ENCODE measurements at regions not wholly inside any gene's neighbourhood (a gene's known extent, or its start where the extent isn't known, plus 50 kb on each side); places are given as distances from the start of the nearest gene placed in this dataset.
"Not testable (repeated sequence)": the region's sequence is repeated elsewhere in the genome, so short reads cannot be mapped to it uniquely, and the experiment has no call there.

DNA sequence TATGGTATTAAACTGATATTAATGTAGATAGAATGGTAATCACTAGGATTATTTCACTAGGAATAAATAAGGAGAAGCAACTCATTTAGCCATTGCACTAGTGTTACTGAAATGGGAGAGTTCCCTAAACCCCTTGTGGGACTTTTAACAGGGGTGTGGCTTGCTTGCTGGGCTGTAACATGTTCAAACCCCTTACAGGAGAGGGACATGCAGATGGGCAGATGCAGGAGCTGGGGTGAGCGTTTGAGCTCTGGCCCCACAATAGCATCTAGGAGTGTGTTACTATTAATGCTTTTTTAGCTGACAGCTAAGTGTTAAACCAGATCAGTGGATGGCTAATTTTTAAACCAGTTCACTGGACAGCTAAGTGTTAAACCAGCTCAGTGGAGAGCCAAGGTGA is 89.3 kb upstream of the ST8SIA4 start:
- DNase-seq, result no peak

DNA sequence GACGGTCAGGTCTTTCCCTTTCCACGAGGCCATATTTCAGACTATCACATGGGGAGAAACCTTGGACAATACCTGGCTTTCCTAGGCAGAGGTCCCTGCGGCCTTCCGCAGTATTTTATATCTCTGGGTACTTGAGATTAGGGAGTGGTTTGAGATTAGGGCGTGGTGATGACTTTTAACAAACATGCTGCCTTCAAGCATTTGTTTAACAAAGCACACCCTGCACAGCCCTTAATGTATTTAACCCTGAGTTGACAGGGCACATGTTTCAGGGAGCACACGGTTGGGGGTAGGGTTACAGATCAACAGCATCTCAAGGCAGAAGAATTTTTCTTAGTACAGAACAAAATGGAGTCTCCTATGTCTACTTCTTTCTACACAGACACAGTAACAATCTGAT is 80.5 kb upstream of the ST8SIA4 start:
- not testable (repeated sequence) for DNase-seq

DNA sequence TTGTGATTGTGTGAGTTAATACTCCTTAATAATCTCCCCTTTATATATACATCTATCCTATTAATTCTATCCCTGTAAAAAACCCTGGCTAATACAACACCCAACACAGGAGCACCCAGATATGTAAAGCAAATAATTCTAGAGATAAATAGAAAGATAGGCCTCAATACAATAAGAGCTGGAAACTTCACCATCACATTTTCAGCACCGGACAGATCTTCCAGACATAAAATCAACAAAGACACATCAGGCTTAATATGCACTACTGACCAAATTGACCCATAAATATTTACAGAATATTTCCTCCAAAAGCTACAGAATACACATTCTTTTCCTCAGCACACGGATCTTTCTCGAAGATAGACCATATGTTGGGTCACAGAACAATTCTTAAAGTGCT is 71.0 kb upstream of the ST8SIA4 start:
- no peak for DNase-seq

DNA sequence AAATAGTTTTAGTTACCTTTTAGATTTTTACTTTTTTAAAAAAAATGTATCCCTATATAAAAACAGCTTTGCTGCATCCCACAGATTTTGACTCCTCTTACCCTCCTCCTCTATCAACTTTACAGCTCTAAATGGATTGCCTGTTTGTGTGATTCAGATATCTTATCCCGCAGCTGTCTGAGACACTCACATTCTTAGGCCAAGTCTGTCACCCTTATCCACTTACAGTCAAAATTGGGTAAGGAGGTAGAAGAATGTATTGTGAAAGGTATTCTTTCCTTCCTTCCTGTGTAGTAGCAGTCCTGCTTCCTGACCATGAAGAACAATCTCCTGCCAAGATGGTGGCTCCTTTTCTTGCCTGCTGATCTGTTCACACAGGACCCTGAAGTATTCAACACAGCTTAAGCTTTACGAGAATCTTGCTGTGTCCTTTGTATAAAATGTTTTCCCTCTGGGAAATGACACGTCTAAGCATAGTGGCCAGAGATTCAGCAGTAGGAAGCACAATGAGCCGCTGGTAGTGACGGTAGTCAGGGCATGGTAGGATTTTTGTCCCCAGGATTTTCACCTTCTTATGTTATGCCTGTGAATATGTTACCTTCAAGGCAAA is 67.7 kb upstream of the ST8SIA4 start:
- DNase-seq, result no peak

DNA sequence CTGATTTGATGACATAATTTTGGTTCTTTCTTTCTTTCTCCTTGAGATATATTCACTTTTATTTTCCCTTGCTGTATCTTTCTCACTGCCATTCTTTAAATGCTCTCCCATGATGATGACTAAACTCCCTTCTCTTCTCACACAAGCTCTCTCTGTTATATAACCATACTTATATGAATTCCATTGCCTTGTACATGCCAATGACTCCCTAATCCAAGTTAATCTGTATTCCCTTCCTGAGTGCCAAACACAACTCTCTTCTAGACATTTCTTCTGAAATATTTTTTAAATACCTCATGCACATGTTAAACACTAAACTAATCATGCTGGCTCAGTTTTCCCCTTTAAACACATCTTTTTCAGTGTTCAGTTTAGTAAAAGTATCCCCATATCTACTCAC is 62.2 kb upstream of the ST8SIA4 start:
- DNase-seq, result no peak

Data from activated CD4-positive, CD25-positive, alpha-beta regulatory T cell (primary cell).